ENCODE measurements at regions not wholly inside any gene's neighbourhood (a gene's known extent, or its start where the extent isn't known, plus 50 kb on each side); places are given as distances from the start of the nearest gene placed in this dataset.

DNA sequence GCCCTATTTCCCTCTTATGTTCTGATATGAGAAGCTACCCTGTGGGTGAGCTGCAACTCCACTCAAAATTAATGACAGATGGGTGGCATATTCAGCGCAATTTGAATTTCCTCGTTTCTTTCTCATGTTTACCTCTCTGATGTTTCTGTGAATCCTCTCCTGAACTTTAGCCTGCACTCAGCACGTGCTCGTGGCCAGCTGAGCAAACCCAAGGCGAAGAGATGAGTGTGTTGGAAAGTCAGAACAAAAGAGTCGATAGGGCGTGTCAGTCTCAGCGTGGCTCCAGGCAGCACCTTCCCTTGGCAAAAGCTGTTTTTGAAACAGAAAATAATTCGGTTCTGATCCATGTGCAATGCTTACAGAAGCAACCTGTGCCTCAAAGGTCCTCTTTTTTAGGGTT is 226.1 kb upstream of the GMDS start:
- TF ChIP-seq, protein P1, sequence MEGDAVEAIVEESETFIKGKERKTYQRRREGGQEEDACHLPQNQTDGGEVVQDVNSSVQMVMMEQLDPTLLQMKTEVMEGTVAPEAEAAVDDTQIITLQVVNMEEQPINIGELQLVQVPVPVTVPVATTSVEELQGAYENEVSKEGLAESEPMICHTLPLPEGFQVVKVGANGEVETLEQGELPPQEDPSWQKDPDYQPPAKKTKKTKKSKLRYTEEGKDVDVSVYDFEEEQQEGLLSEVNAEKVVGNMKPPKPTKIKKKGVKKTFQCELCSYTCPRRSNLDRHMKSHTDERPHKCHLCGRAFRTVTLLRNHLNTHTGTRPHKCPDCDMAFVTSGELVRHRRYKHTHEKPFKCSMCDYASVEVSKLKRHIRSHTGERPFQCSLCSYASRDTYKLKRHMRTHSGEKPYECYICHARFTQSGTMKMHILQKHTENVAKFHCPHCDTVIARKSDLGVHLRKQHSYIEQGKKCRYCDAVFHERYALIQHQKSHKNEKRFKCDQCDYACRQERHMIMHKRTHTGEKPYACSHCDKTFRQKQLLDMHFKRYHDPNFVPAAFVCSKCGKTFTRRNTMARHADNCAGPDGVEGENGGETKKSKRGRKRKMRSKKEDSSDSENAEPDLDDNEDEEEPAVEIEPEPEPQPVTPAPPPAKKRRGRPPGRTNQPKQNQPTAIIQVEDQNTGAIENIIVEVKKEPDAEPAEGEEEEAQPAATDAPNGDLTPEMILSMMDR (IDR thresholded peaks at IDR 0.05) = no peak
- no peak for TF ChIP-seq POLR2A (IDR thresholded peaks at IDR 0.05)

All from adrenal gland (tissue), 5 donors.